OCI-LY3 (cell line): ENCODE measurements at regions not wholly inside any gene's neighbourhood (a gene's known extent, or its start where the extent isn't known, plus 50 kb on each side); places are given as distances from the start of the nearest gene placed in this dataset.

ENCODE experiments used
- EZH2phosphoT487 ChIP-seq: fragments of 200-600 bp; shearing (Covaris generic); IDR thresholded peaks from 2 replicates; pipeline ENCODE4 v1.6.1; 2018; ENCODE audit warnings: antibody characterized with exemption, mixed run types, low read depth
- TF ChIP-seq, protein P1 (sequence below): fragments of 200-600, 300-600 bp; sonication (generic); IDR thresholded peaks from 2 replicates; pipeline ENCODE4 v1.5.1; 2014; ENCODE audit warnings: antibody characterized with exemption, low read length, low read depth

DNA sequence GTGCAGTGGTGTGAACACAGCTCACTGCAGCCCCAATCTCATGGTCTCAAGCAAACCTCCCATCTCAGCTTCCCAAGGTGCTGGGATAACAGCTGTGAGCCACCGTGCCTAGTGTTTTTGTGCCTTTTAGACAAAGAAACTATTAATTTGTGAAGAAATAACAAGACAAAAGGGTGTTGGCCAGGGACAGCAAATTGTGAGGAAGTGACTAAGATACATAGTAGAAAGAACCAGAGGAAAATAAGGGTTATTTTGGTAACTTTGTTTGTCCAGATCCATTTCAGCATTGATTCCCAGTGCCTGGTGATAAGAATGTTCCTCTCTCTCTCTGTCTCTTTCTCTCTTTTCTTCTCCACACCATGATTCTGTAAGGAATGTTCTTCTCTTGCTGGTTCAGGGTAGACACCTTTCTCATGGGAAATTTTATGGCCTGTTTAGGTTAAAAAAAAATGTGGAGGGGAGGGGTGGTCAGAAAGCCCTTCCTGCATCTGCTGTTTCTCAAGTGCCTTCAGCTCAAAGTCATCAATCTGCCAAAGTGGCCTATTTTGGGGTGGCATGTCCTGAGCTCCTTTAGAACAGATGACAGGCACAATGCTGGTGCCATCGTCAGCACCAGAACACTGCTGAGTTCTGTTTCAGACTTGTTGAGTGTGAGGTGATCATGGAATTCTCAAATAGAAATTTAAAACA lies 184.4 kb upstream of the EEA1 start:
- TF ChIP-seq, protein P1, sequence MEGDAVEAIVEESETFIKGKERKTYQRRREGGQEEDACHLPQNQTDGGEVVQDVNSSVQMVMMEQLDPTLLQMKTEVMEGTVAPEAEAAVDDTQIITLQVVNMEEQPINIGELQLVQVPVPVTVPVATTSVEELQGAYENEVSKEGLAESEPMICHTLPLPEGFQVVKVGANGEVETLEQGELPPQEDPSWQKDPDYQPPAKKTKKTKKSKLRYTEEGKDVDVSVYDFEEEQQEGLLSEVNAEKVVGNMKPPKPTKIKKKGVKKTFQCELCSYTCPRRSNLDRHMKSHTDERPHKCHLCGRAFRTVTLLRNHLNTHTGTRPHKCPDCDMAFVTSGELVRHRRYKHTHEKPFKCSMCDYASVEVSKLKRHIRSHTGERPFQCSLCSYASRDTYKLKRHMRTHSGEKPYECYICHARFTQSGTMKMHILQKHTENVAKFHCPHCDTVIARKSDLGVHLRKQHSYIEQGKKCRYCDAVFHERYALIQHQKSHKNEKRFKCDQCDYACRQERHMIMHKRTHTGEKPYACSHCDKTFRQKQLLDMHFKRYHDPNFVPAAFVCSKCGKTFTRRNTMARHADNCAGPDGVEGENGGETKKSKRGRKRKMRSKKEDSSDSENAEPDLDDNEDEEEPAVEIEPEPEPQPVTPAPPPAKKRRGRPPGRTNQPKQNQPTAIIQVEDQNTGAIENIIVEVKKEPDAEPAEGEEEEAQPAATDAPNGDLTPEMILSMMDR, result no peak
- TF ChIP-seq EZH2phosphoT487, result no peak
